ENCODE measurements at regions not wholly inside any gene's neighbourhood (a gene's known extent, or its start where the extent isn't known, plus 50 kb on each side); places are given as distances from the start of the nearest gene placed in this dataset.

DNA sequence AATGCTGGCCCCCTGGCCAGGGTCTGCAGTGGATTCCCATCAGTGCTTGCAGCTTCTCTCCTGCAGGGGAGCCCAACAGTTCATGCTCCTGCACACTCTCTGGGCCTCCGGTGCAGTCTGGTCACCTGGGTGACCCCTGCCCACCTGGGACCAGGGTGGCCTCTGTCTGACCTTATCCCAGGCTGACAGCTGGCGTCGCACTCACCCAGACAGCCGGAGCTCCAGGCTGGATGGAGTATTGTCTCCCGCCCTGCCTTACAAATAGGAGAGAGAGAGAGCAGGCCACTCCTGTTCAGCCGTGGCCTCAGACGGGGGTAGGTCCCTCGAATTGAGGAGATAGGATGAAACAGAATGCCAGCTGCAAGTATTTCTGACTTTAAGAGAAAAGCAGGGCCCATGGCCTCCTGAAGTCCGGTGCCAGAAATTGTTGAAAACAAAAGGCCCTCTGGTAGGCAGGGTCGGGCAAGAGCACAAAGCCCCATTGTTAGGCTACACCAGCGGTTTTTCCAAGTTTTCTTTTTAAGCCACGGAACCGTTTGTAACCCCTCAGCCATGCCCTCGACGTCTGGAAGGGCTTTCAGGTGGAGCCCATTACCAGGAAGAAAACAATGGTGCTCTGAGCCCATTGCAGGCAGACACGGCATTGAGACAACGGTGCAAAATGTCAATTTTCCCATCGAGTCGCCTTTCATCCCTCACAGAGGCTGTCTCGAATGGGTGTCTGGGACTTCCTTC is 258.4 kb downstream of the BCL11A start:
- Histone ChIP-seq H3K27me3 (no peaks in the 10 kb centered on the region), H3K4me1 (no peaks in the 10 kb centered on the region), H3K9me3 (no peaks in the 10 kb centered on the region), H3K36me3 (no peaks in the 10 kb centered on the region), H3K4me3 (ENCODE audit: low read depth, low read length) (no peak overlapping the region)
- no peak for DNase-seq
- TF ChIP-seq, protein P1, sequence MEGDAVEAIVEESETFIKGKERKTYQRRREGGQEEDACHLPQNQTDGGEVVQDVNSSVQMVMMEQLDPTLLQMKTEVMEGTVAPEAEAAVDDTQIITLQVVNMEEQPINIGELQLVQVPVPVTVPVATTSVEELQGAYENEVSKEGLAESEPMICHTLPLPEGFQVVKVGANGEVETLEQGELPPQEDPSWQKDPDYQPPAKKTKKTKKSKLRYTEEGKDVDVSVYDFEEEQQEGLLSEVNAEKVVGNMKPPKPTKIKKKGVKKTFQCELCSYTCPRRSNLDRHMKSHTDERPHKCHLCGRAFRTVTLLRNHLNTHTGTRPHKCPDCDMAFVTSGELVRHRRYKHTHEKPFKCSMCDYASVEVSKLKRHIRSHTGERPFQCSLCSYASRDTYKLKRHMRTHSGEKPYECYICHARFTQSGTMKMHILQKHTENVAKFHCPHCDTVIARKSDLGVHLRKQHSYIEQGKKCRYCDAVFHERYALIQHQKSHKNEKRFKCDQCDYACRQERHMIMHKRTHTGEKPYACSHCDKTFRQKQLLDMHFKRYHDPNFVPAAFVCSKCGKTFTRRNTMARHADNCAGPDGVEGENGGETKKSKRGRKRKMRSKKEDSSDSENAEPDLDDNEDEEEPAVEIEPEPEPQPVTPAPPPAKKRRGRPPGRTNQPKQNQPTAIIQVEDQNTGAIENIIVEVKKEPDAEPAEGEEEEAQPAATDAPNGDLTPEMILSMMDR (IDR thresholded peaks at IDR 0.05; ENCODE audit: low read depth, low read length), result no peak

DNA sequence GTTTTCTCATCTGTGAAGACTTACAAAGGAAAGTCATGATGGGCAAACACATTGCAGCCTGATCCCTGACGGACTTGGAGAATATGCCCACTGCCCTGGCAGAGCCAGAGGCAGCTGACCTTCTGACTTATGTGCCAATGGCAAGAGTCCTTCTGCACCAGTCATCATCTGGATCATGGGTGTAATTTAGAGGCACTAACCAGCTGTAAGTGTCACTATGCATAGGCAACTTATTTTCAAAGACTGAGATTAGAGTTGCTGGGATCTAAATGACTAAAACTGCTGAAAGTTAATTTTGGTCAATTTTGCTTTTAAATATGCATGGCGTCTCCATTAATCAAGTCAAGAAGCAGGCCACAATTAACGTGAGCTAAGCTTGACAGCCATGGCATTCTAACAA is 261.2 kb downstream of the BCL11A start:
- H3K27me3 ChIP-seq, result no peaks in the 10 kb centered on the region
- no peaks in the 10 kb centered on the region for H3K4me1 ChIP-seq
- no peak for DNase-seq
- no peaks in the 10 kb centered on the region for H3K9me3 ChIP-seq
- TF ChIP-seq, protein P1 (IDR thresholded peaks at IDR 0.05; ENCODE audit: low read depth, low read length), result no peak
- no peak overlapping the region for H3K4me3 ChIP-seq (ENCODE audit: low read depth, low read length)
- no peaks in the 10 kb centered on the region for H3K36me3 ChIP-seq

DNA sequence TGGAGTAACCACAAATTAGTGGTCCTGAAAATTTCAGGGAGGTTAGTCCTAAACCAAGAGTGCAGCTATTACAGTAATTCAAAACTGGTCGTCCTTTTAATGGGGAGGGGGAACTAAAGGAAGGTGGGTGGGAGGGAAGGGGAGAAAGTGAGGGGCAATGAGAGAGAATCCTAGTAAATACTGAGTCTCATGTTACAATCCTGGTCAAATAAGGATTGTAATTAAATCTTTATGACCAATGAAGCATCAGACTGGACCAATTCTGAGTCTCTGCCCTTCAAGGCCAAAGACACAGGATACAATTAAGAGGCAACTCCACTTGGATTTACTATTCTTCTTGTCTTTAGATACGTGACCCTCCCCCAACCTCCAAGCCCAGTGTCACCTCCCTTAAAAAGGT is 262.9 kb downstream of the BCL11A start:
- no peaks in the 10 kb centered on the region for H3K36me3 ChIP-seq
- TF ChIP-seq, protein P1 (IDR thresholded peaks at IDR 0.05; ENCODE audit: low read depth, low read length), result no peak
- no peak for DNase-seq
- no peaks in the 10 kb centered on the region for H3K9me3 ChIP-seq
- no peak overlapping the region for H3K4me3 ChIP-seq (ENCODE audit: low read depth, low read length)
- H3K27me3 ChIP-seq, result no peaks in the 10 kb centered on the region
- H3K4me1 ChIP-seq, result no peaks in the 10 kb centered on the region

DNA sequence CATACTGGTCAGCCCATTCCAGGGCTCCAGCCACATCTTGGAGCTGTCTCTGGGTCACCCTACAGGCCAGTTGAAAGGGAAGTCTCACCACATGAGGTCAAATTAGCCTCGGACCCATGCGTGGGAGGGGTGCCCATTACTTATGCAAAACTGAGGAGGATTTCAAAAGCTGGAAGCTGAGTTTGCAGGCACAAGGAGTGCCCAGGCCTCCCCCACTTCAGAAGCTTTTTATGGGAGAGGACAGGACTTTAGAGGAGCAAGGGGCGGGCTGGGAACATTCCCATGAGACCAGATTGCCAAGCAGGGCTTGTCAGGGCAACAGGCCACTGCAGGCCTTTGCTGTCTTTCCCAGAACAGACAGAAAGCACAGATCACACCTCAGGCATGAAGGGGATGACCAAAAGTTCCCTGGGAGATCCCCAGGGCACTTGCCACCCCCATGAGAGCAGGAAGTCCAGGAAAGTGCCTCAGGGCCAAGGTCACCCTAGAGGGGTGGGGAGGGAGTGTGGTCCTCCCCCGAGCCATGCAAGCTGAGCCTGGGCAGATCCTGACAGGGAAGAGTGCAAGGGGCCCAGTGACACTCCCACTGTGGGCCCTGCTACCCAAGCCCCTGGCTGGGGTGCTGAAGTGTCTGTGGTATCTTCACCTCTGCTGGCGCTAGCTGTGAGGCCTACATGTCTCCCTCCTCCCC is 267.7 kb downstream of the BCL11A start:
- Histone ChIP-seq H3K36me3 (no peaks in the 10 kb centered on the region), H3K9me3 (no peaks in the 10 kb centered on the region), H3K4me1 (no peaks in the 10 kb centered on the region), H3K4me3 (ENCODE audit: low read depth, low read length) (no peak overlapping the region), H3K27me3 (no peaks in the 10 kb centered on the region)
- DNase-seq, result no peak
- TF ChIP-seq, protein P1 (IDR thresholded peaks at IDR 0.05; ENCODE audit: low read depth, low read length), result no peak

DNA sequence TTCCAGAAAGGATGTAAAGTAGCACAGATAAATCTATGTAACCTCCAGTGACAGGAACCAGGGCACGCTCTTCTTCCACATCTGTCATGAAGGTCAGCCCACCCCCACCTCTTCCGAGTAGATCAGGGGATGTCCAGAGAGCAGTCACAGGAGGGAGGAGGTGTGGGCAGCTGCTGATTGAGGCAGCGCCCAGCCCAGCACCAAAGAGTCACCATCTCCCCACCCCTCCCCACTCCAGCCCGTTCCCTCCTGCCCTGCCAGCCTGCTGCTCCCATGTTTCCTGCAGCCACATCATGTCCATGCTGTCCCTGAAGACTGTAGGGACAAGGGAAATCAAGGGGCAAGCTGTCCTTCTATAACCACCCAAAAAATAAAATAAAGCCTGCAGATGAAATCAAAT is 269.8 kb downstream of the BCL11A start:
- no peaks in the 10 kb centered on the region for H3K36me3 ChIP-seq
- no peaks in the 10 kb centered on the region for H3K4me1 ChIP-seq
- H3K27me3 ChIP-seq, result no peaks in the 10 kb centered on the region
- DNase-seq, result no peak
- TF ChIP-seq, protein P1 (IDR thresholded peaks at IDR 0.05; ENCODE audit: low read depth, low read length), result no peak
- H3K4me3 ChIP-seq (ENCODE audit: low read depth, low read length), result no peak overlapping the region
- no peaks in the 10 kb centered on the region for H3K9me3 ChIP-seq

DNA sequence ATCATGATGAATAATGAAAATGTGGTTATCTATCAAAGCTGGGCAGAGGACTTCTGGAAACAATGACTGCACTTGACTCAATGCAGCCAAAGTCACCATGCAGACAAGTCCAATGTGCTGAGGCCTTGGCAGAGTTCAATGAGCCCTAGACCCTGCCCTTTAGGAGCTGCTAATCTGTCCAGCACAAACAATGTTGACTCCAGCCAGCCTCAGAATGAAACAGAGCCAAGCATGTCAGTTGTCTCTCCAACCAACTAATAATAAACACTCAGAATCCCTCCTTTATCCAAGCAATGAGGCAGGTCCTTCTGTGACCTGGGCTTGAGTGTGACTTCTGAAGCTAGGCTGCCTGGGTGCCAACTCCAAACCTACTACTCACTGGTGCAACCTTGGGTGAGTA is 270.6 kb downstream of the BCL11A start:
- H3K4me3 ChIP-seq (ENCODE audit: low read depth, low read length), result no peak overlapping the region
- no peaks in the 10 kb centered on the region for H3K36me3 ChIP-seq
- H3K4me1 ChIP-seq, result no peaks in the 10 kb centered on the region
- no peaks in the 10 kb centered on the region for H3K9me3 ChIP-seq
- DNase-seq, result no peak
- TF ChIP-seq, protein P1 (IDR thresholded peaks at IDR 0.05; ENCODE audit: low read depth, low read length), result no peak
- H3K27me3 ChIP-seq, result no peaks in the 10 kb centered on the region

Data from BE2C (cell line).